Right renal pelvis (tissue), 4 donors: ENCODE measurements at regions not wholly inside any gene's neighbourhood (a gene's known extent, or its start where the extent isn't known, plus 50 kb on each side); places are given as distances from the start of the nearest gene placed in this dataset.
A peak's percentile ranks its signal among the peaks of the same experiment; 100 is the strongest.
"Not testable (repeated sequence)": the region's sequence is repeated elsewhere in the genome, so short reads cannot be mapped to it uniquely, and the experiment has no call there.

Experiments
- DNase-seq, 4 donors: peaks; one replicate each; pipeline ENCODE4 v3.0.0-alpha.2; 2013; ENCODE audit warnings: low read depth in 4 of 4, low spot score in 3 of 4, missing footprints in 1 of 4

DNA sequence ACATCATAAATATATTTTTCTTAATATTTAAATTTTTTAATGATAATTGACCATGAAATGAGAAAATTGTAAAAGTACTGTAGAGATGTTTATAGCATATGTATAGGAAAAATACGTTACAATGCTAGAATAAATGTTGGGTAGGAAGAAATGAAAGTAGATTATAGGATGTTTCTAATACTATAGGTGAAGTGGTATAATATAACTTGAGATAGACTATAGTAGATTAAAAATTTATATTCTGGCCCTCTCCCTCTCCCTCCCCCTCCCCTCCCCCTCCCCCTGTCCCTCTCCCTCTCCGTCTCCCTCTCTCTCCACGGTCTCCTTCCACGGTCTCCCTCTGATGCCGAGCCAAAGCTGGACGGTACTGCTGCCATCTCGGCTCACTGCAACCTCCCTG, 585.9 kb upstream of the SEMA6D start:
- not testable (repeated sequence) for DNase-seq

GRCh38 chr15:47135267-47135666, 582.0 kb upstream of the SEMA6D start:
- no peak for DNase-seq

GRCh38 chr15:47136236-47136635, 581.1 kb upstream of the SEMA6D start:
- no peak for DNase-seq

DNA sequence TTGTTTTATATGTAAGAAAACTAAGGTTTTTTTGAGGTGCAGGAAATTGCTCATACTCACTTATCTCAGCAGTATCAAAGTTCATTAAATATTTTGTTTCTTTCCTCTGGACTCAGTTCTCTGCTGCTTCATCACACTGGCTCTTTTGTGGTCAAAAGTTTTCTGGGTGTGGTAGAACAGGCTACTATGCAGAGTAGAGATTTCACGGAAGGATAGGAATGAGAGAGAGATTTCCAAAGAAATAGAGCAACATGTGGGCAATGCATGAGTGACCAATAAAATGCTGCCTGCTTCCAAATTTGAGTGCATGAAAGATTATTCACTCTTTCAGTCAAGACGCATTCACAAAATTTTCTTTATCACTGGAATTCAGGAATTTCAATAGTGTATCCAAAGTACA, 577.3 kb upstream of the SEMA6D start:
- DNase-seq, result no peak

DNA sequence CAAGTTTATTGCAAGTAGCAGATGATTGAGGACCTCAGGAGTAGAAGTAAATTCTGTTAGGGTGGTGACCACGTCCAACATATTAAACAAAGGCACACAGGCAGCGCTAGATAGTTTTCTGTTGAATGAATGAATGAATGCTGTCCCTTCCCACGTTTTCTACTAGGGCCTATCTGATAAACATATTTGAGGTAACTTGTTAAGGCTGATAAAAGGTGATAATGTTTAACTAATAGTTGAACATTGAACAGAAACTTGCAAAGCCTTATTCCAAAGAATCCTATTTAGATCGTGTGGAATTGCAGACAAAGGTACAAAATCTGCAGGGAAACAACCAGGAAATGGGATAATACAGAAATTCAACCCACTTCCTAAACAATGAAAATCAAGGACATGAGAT, 559.5 kb upstream of the SEMA6D start:
- no peak for DNase-seq

DNA sequence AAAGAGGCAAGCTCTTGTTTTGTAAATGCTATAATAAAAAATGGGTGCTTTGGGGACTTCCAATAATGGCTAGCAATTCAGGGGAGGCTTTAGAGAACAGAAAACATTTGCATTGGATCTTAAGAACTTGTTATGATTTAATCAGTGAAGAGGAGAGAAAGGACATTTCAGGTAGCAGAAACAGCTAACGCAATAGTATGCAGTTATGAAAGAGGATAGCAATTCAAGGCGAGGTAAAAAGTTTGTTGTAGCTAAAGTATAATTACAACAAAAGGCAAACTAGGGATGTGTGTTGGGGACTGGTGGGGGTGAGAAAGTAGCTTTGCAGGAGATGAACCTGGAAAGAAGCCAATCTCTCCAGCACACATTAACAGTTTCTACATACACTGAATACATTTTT, 558.7 kb upstream of the SEMA6D start:
- DNase-seq, result no peak

DNA sequence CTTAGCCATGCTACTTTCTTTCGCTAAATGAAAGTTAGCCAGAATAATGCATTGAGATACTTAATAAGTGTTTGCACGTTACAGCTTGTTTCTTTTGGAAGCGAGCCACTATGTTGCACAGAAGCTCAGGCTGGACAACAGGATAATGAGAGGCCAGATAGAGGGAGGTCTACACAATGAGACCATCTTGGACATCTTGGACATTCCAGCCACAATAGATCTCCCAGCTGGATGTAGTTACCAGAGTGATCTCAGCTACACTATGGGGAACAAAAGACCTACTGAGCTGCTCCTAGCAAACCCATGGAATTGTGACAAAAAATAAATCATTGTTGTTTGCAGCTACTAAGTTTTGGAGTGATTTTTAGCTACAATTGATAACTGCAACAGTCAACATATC, 540.1 kb upstream of the SEMA6D start:
- DNase-seq, result no peak

- DNase-seq, result no peak
These were observed 537.3 kb upstream of the SEMA6D start for GRCh38 chr15:47179988-47180387.

DNA sequence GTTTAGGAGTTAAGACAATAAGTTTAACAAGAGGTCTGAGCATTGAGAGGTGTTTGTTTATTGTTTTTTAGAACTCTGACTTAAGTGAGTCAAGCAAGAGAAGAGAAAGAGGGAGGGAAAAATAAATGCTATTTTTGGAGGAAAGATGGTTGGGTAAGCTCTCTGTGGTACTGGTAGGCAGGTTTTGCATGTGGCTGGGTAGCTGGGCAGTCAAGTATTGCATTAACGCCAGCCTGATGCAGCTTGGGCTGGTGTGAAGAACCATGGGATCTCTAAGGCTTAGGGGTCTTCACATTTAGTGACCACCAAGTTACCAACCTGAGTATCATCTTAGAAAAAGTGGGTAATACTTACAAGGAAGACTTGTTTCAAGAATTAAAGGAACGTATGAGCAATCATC, 534.5 kb upstream of the SEMA6D start:
- no peak for DNase-seq

DNA sequence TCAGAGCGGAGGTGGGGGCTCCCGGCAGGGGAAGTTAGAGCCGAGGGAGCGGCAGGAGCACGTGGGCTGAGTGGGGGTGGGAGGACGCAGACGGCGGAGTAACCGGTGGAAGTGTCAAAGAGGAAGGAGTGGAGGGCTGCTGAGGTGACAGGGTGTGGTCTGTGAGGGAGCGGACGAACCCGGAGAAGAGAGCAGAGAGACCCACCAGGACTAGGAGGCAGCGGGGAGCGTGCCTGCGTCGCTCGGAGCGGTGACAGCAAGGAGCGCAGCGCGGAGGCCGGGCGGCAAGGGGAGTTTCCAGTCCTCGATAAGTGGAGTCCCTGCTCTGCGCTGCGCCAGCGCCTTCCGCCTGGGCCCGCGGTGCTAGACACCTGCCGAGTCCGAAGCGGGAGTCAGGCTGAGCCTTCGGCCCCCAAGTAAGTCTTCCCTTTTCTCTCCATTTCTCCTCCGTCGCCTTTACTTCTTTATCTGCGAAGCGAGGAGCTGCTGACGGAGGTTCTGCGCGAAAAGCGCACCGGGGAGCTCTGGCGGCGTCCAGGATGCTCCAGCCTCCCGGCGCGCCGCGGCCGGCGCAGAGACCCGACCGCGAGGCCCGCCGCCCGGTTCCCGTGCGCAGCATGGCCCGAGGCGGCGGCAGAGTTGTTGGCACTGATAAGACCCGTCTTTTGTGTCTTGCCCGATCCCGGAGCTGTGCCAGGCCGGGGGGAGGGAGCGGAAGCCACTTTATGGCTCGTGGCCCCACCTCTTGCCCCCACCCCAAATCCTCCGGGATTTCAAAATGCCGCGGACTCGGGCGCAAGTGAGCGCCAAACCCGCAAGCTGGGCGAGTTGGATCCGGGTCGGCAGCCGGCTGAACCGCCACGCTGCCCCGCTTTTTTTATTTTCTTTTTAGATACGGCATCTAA, 533.0 kb upstream of the SEMA6D start:
- peak in 2 of 4 donors; percentile 27 to 57 for DNase-seq

DNA sequence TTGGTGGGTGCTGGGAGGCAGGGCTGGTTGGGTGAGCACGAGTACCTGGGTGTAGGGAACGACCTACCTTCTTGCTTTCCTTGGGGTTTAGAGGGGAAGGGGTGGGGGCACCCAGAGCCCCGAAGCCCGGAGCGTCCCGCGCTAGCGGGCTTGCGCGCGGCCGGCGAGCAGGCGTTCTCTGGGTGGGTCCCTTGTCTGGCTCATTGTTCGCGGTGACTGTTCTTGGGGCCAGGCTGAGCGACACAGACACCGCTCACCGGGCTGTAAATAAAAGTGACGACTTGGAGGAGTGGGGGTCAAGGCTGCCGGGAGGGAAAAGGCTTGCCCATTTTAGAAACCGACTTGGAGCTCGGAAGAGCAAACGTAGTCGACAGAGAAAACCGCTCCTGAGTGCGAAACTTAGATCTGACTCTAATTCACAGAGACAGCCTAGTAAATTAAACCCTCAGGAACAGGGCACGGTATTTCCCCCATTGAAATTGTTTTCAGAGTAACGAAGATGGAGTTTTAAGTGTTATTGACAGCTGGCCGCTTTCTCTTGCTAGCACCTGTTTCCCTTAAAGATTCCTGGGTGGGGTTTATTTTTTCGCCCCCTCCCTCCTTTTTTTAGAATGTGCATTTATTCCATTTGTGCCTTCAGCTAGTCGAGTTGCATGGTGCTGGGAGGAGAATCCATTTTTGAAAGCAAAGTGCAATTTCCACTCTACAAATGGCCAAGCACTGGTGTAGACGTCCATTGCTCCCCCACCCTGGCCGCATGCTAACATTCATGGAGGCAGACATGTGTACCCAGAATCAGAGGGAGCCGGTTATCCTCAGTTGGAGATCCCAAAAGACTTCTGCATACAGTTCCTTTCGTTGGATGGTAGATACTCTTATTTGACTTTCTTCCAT, 532.1 kb upstream of the SEMA6D start:
- no peak for DNase-seq

DNA sequence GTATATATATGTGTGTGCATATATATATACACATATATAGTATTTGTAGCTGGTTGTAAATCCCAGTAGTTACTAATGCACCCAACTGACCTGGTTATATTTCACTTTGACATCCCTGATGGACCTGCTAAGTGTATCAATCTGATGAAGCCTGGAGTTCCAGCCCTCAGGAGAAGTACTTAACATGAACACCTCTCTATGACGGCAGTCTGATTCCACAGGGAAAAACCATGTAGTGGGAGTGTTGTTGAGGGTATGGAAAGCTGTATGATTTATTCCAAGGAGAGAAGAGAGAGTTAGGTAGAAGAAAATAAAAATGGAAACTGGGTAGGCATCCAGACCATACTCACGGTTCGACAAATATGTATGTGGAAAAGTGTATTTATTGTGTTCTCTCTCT, 531.2 kb upstream of the SEMA6D start:
- no peak for DNase-seq

- no peak for DNase-seq
These were observed 528.4 kb upstream of the SEMA6D start for GRCh38 chr15:47188758-47189507.

- DNase-seq, result peak in 1 of 4 donors; percentile 21
These were observed 522.6 kb upstream of the SEMA6D start for GRCh38 chr15:47194718-47195117.

GRCh38 chr15:47196048-47196447, 521.3 kb upstream of the SEMA6D start:
- DNase-seq, result peak; percentile 76 to 84 (median 80)

GRCh38 chr15:47203993-47204392, 513.3 kb upstream of the SEMA6D start:
- no peak for DNase-seq

DNA sequence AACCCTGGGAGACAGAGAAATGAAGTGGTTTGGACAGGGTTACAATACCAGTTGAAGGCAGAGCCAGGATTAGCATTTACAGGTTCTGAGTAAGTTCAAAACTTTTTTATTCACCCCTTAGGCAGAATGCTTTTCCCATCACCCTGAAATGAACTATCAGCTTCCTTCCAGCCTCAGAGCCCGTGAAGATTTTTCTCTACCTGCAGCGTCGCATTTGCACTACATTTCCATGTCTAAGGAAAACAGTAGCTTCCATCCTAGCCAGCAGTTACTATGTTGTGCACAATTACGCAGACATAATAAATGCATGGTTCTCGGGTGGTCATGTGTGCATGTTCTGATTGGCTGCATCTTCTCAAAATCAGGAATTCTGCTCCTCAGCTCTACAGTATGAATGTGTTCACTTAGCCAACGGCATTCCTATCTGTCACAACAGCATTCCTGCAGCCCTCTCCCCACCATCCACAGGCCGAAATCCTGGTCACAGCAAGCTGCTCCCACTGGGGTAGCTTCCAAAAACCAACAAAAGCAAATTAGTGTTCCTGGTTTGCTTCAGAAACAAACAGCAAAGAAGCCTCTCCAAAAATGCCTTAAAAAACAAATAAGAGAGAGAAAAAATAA, 510.8 kb upstream of the SEMA6D start:
- DNase-seq, result no peak

- no peak for DNase-seq
These were observed 507.7 kb upstream of the SEMA6D start for GRCh38 chr15:47209591-47209990.

- DNase-seq, result no peak
These were observed 504.9 kb upstream of the SEMA6D start for GRCh38 chr15:47212222-47213010.

DNA sequence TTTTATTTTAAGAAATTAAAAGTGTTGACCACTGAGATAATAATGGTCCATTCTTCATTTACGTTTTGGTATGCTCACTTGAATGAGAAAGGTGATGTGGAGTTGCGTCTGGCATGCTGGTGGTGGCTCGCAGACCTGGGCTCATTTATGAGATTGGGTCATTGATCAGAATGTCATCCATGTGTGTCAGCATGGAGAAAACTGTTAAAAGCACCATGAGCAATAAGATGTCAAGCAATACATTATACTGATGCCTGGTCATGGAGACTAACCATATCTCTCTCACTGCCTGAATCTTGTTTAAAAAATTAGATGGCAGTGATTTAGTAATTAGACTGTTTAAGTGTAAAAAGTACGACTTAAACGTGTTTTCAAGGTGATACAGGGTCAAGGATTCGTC, 503.4 kb upstream of the SEMA6D start:
- no peak for DNase-seq
